ENCODE measurements at regions not wholly inside any gene's neighbourhood (a gene's known extent, or its start where the extent isn't known, plus 50 kb on each side); places are given as distances from the start of the nearest gene placed in this dataset.

DNA sequence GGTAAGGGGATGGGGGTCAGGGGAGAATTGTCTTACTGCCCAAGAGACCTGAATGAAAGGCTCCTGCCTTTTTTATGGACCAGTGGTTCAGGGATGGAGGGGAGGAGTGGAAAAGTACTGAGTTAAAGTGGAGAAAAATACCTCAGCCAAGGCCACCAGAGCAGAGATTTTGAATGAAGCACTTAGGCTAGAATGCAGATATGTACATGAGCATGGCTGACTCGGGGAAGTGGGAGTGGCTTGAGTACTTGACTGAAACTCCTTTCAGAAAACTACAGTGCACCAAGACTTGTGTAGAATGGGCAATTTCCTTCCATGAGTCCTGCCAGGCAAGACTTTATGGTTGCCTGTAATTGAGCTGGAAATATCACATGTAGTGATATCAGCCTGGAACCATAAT, 429.6 kb upstream of the LRRC7 start:
- intact Hi-C loops (cut with micrococcal nuclease), result no loop called here
- CTCF ChIA-PET (ENCODE audit: partially characterized antibody), result no interaction called here

DNA sequence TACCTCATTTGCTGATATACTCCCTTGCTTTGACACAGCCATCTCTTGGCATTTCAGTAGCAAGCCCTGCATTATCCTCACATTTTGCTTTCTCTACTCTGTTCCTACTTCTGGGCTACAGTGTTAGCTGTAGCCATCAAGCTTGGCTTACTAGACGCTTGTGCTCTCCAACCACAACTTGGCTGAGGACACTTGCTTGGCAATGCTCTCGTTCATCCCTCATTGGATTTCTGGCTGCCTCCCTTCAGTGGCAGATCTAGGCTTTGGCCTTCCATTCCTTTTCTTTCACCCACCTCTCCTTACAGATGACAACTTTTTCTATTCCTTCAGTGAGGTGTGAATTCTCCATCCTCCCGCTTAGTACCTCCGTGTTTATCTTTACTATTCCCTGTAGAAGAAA, 428.7 kb upstream of the LRRC7 start:
- intact Hi-C loops (cut with micrococcal nuclease), result no loop called here
- Histone ChIP-seq H3K4me1 (ENCODE audit: insufficient read depth, low read length) (no peaks in the 10 kb centered on the region), H3K27me3 (ENCODE audit: insufficient read depth, low read length) (no peaks in the 10 kb centered on the region), H3K4me3 (ENCODE audit: low read length in 2 of 2) (no peak overlapping the region), H3K9me3 (ENCODE audit: control insufficient read depth in 1 of 2, low read length in 2 of 2) (no peaks in the 10 kb centered on the region), H3K27ac (ENCODE audit: low read depth, low read length) (no peak overlapping the region), H3K36me3 (ENCODE audit: insufficient read depth, low read length) (no peaks in the 10 kb centered on the region)
- H3K27me3 Mint-ChIP-seq, result no peaks in the 10 kb centered on the region
- no peak for DNase-seq
- no peaks in the 10 kb centered on the region for H3K36me3 Mint-ChIP-seq
- H3K4me3 Mint-ChIP-seq, result no peak overlapping the region
- CTCF ChIA-PET (ENCODE audit: partially characterized antibody), result no interaction called here
- H3K4me1 Mint-ChIP-seq, result no peaks in the 10 kb centered on the region
- POLR2A ChIA-PET (ENCODE audit: partially characterized antibody), result no interaction called here
- H3K9me3 Mint-ChIP-seq, result peaks cover 3 to 26% (median 10%) of the 10 kb centered on the region in 8 donors
- H3K27ac Mint-ChIP-seq, result no peak overlapping the region

More for the DNA sequence above, 429.6 kb upstream of the LRRC7 start:
- no peak for DNase-seq
- Mint-ChIP-seq H3K27me3 (no peaks in the 10 kb centered on the region), H3K4me1 (no peaks in the 10 kb centered on the region), H3K27ac (no peak overlapping the region), H3K36me3 (no peaks in the 10 kb centered on the region), H3K9me3 (peaks cover 3 to 26% (median 10%) of the 10 kb centered on the region in 8 donors), H3K4me3 (no peak overlapping the region)
- no peak overlapping the region for H3K4me3 ChIP-seq (ENCODE audit: low read length in 2 of 2)
- no peaks in the 10 kb centered on the region for H3K4me1 ChIP-seq (ENCODE audit: insufficient read depth, low read length)
- POLR2A ChIA-PET (ENCODE audit: partially characterized antibody), result no interaction called here
- no peaks in the 10 kb centered on the region for H3K27me3 ChIP-seq (ENCODE audit: insufficient read depth, low read length)
- H3K27ac ChIP-seq (ENCODE audit: low read depth, low read length), result no peak overlapping the region
- no peaks in the 10 kb centered on the region for H3K9me3 ChIP-seq (ENCODE audit: control insufficient read depth in 1 of 2, low read length in 2 of 2)
- H3K36me3 ChIP-seq (ENCODE audit: insufficient read depth, low read length), result no peaks in the 10 kb centered on the region

DNA sequence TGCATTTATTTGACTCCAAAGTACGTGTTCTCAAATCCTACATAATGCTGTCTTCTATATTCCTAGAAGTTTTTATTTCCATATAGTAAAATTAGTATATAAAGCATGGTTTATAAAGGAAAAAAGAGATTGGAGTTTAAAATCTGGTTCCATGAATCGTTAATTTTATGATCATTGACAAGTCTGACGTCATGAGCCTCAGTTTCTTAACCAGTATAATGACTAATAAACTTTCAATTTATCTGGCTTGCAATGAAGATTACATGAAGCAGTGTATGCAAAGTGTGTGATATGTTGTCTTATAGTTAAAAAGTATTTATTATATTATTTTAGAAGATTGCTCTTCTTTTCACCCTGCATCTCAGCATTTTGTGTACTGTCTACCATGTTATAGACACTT, 421.4 kb upstream of the LRRC7 start:
- Histone ChIP-seq H3K4me1 (ENCODE audit: insufficient read depth, low read length) (no peaks in the 10 kb centered on the region), H3K27ac (ENCODE audit: low read depth, low read length) (no peak overlapping the region), H3K27me3 (ENCODE audit: insufficient read depth, low read length) (no peaks in the 10 kb centered on the region), H3K9me3 (ENCODE audit: control insufficient read depth in 1 of 2, low read length in 2 of 2) (no peaks in the 10 kb centered on the region), H3K4me3 (ENCODE audit: low read length in 2 of 2) (no peak overlapping the region), H3K36me3 (ENCODE audit: insufficient read depth, low read length) (no peaks in the 10 kb centered on the region)
- POLR2A ChIA-PET (ENCODE audit: partially characterized antibody), result no interaction called here
- Mint-ChIP-seq H3K27ac (no peak overlapping the region), H3K27me3 (no peaks in the 10 kb centered on the region), H3K36me3 (no peaks in the 10 kb centered on the region), H3K4me3 (no peak overlapping the region), H3K4me1 (no peaks in the 10 kb centered on the region), H3K9me3 (peaks cover 0 to 8% (median 3%) of the 10 kb centered on the region in 8 donors)
- DNase-seq, result no peak
- CTCF ChIA-PET (ENCODE audit: partially characterized antibody), result no interaction called here
- intact Hi-C loops (cut with micrococcal nuclease), result no loop called here

DNA sequence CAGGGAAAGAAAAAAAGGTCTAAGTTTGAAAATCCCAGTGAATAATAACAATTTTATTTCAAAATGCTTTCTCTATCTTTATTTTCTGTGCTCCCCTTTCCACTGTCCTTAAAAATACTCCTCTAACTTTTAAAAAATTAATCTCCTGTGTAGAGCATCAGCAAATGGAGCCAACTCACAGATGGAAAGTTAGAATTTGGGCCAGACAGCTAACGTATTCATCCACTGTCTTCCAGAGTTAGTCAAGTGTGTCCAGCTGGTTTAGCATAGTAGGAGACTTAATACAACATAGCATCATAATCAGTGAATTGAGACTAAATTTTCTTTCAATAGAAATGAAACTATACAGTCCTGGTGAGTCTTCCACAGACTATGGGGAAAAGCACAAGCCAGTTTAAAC, 419.0 kb upstream of the LRRC7 start:
- H3K4me3 Mint-ChIP-seq, result no peak overlapping the region
- no peaks in the 10 kb centered on the region for H3K36me3 ChIP-seq (ENCODE audit: insufficient read depth, low read length)
- no peaks in the 10 kb centered on the region for H3K4me1 Mint-ChIP-seq
- no peaks in the 10 kb centered on the region for H3K27me3 Mint-ChIP-seq
- CTCF ChIA-PET (ENCODE audit: partially characterized antibody), result no interaction called here
- intact Hi-C loops (cut with micrococcal nuclease), result no loop called here
- peaks cover 0 to 14% (median 4%) of the 10 kb centered on the region in 8 donors for H3K9me3 Mint-ChIP-seq
- POLR2A ChIA-PET (ENCODE audit: partially characterized antibody), result no interaction called here
- no peaks in the 10 kb centered on the region for H3K27me3 ChIP-seq (ENCODE audit: insufficient read depth, low read length)
- H3K27ac Mint-ChIP-seq, result no peak overlapping the region
- no peaks in the 10 kb centered on the region for H3K9me3 ChIP-seq (ENCODE audit: control insufficient read depth in 1 of 2, low read length in 2 of 2)
- no peaks in the 10 kb centered on the region for H3K36me3 Mint-ChIP-seq
- H3K4me1 ChIP-seq (ENCODE audit: insufficient read depth, low read length), result no peaks in the 10 kb centered on the region
- H3K27ac ChIP-seq (ENCODE audit: low read depth, low read length), result no peak overlapping the region
- no peak for DNase-seq
- H3K4me3 ChIP-seq (ENCODE audit: low read length in 2 of 2), result no peak overlapping the region

DNA sequence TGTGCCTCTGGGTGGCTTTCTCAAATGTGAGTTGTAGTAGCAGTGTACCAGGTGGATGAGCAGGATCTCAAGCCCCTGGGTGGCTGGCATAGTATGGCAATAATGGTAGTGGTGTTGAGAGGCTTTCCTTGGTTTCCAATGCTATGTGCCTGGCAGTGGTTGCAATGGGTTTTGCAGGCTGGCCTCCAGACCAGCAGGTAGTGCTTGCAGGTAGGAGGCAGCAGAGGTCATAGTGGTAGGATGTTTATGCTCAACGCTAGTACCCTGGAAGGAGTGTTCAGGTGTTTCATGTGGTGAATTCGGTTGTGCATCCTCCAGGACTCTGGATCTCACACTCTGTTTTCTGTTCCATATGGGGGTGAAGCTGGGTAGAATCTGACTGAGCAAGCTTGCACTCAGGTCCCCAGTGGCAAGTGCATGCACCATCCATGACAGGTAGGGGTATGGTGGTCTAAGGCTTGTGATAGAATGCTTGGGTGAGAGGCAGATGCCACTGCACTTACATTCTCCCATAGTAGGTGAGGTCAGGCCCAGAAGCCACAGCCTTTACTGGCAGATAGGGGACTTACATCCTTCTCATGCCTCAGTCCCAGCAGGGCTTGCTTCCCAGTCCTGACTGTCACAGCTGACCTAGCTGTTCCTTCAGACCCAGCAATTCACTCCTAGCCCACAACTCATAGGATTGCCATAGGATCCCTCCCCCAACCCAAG, 410.5 kb upstream of the LRRC7 start:
- ChIA-PET CTCF (ENCODE audit: partially characterized antibody) (no interaction called here), POLR2A (ENCODE audit: partially characterized antibody) (no interaction called here)
- no peak overlapping the region for H3K27ac Mint-ChIP-seq
- no peak overlapping the region for H3K4me3 Mint-ChIP-seq
- H3K9me3 Mint-ChIP-seq, result peaks cover 2 to 18% (median 9%) of the 10 kb centered on the region in 8 donors
- no peaks in the 10 kb centered on the region for H3K9me3 ChIP-seq (ENCODE audit: control insufficient read depth in 1 of 2, low read length in 2 of 2)
- intact Hi-C loops (cut with micrococcal nuclease), result no loop called here
- H3K36me3 Mint-ChIP-seq, result no peaks in the 10 kb centered on the region
- H3K27me3 ChIP-seq (ENCODE audit: insufficient read depth, low read length), result no peaks in the 10 kb centered on the region
- no peaks in the 10 kb centered on the region for H3K4me1 Mint-ChIP-seq
- no peaks in the 10 kb centered on the region for H3K36me3 ChIP-seq (ENCODE audit: insufficient read depth, low read length)
- no peak overlapping the region for H3K4me3 ChIP-seq (ENCODE audit: low read length in 2 of 2)
- no peaks in the 10 kb centered on the region for H3K4me1 ChIP-seq (ENCODE audit: insufficient read depth, low read length)
- H3K27ac ChIP-seq (ENCODE audit: low read depth, low read length), result no peak overlapping the region
- DNase-seq, result peak in 1 of 5 donors; percentile 27
- H3K27me3 Mint-ChIP-seq, result no peaks in the 10 kb centered on the region

DNA sequence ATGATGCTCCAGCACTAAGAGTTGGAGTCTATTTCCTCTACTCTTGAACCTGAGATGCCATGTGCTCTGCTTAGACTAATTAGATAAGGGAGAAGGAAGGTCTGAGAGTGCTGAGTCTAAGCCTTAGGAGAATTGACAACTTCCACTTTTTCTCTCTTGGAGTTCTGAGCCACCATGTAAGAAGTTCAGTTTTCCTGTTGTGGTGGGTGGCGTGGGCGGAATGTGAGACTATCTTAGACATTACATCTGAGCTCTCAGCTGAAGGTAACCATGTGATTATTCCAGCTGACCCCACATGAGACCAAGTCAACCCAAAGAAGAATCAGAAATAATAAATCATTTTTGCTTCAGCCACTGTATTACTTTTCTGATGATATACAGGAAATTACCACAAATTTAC, 404.5 kb upstream of the LRRC7 start:
- intact Hi-C loops (cut with micrococcal nuclease), result no loop called here
- Mint-ChIP-seq H3K4me1 (no peaks in the 10 kb centered on the region), H3K27ac (no peak overlapping the region), H3K4me3 (no peak overlapping the region), H3K36me3 (no peaks in the 10 kb centered on the region), H3K9me3 (peaks cover 3 to 21% (median 7%) of the 10 kb centered on the region in 8 donors), H3K27me3 (no peaks in the 10 kb centered on the region)
- Histone ChIP-seq H3K4me1 (ENCODE audit: insufficient read depth, low read length) (no peaks in the 10 kb centered on the region), H3K27me3 (ENCODE audit: insufficient read depth, low read length) (no peaks in the 10 kb centered on the region), H3K36me3 (ENCODE audit: insufficient read depth, low read length) (no peaks in the 10 kb centered on the region), H3K9me3 (ENCODE audit: control insufficient read depth in 1 of 2, low read length in 2 of 2) (no peaks in the 10 kb centered on the region), H3K4me3 (ENCODE audit: low read length in 2 of 2) (no peak overlapping the region), H3K27ac (ENCODE audit: low read depth, low read length) (no peak overlapping the region)
- DNase-seq, result no peak
- POLR2A ChIA-PET (ENCODE audit: partially characterized antibody), result no interaction called here
- CTCF ChIA-PET (ENCODE audit: partially characterized antibody), result no interaction called here

DNA sequence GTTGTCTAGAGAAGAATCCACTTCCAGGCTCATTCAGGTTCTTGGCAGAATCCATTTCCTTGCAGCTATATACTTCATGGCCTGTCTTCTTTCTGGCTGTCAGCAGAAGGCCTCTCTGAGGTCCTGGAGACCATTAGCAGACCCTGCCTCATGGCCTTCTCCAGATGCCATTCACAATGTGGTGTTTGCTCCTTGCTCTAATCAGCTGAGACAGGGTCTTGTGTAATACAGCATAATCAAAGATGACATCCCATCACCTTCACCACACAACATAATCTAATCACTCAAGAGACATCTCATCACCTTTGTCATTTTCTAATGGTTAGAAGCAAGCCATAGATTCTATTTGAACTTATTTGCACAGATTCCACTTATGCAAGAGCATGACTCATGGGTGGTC, 403.9 kb upstream of the LRRC7 start:
- Mint-ChIP-seq H3K4me1 (no peaks in the 10 kb centered on the region), H3K27me3 (no peaks in the 10 kb centered on the region), H3K27ac (no peak overlapping the region), H3K36me3 (no peaks in the 10 kb centered on the region), H3K4me3 (no peak overlapping the region), H3K9me3 (peaks cover 3 to 23% (median 9%) of the 10 kb centered on the region in 8 donors)
- H3K27me3 ChIP-seq (ENCODE audit: insufficient read depth, low read length), result no peaks in the 10 kb centered on the region
- no peak overlapping the region for H3K27ac ChIP-seq (ENCODE audit: low read depth, low read length)
- CTCF ChIA-PET (ENCODE audit: partially characterized antibody), result no interaction called here
- DNase-seq, result no peak
- no peaks in the 10 kb centered on the region for H3K9me3 ChIP-seq (ENCODE audit: control insufficient read depth in 1 of 2, low read length in 2 of 2)
- no peak overlapping the region for H3K4me3 ChIP-seq (ENCODE audit: low read length in 2 of 2)
- POLR2A ChIA-PET (ENCODE audit: partially characterized antibody), result no interaction called here
- H3K36me3 ChIP-seq (ENCODE audit: insufficient read depth, low read length), result no peaks in the 10 kb centered on the region
- no peaks in the 10 kb centered on the region for H3K4me1 ChIP-seq (ENCODE audit: insufficient read depth, low read length)
- intact Hi-C loops (cut with micrococcal nuclease), result no loop called here

DNA sequence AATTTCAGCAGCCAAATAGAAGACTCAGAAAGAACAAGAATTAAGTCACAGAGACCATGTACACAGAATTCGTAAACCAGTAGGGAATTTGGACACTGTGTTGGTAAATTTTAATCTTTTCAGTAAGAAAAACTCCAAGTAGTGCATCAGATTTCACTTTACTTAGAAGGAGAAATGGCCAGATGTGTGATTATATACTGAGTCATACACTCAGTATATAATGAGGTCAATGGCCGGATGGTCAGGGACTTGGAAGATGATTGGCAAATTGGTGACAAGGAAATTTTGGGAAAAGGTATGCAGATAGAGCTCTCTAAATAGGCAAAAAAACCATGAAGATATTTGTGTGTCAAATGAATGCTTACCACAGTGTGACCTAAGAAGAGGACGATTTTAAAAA, 399.8 kb upstream of the LRRC7 start:
- CTCF ChIA-PET (ENCODE audit: partially characterized antibody), result no interaction called here

More for the DNA sequence above, 399.8 kb upstream of the LRRC7 start:
- Mint-ChIP-seq H3K27me3 (no peaks in the 10 kb centered on the region), H3K4me1 (no peaks in the 10 kb centered on the region), H3K4me3 (no peak overlapping the region), H3K27ac (peak overlapping the region in 1 of 7 donors; percentile 7), H3K36me3 (no peaks in the 10 kb centered on the region), H3K9me3 (peaks cover 0 to 32% (median 16%) of the 10 kb centered on the region in 8 donors)
- intact Hi-C loops (cut with micrococcal nuclease), result no loop called here
- no peaks in the 10 kb centered on the region for H3K4me1 ChIP-seq (ENCODE audit: insufficient read depth, low read length)
- no peak overlapping the region for H3K27ac ChIP-seq (ENCODE audit: low read depth, low read length)
- H3K27me3 ChIP-seq (ENCODE audit: insufficient read depth, low read length), result no peaks in the 10 kb centered on the region
- H3K36me3 ChIP-seq (ENCODE audit: insufficient read depth, low read length), result no peaks in the 10 kb centered on the region
- no peak overlapping the region for H3K4me3 ChIP-seq (ENCODE audit: low read length in 2 of 2)
- no peak for DNase-seq
- POLR2A ChIA-PET (ENCODE audit: partially characterized antibody), result no interaction called here
- no peaks in the 10 kb centered on the region for H3K9me3 ChIP-seq (ENCODE audit: control insufficient read depth in 1 of 2, low read length in 2 of 2)

All from CD4-positive, alpha-beta memory T cell (primary cell).